ENCODE measurements at regions not wholly inside any gene's neighbourhood (a gene's known extent, or its start where the extent isn't known, plus 50 kb on each side); places are given as distances from the start of the nearest gene placed in this dataset.

DNA sequence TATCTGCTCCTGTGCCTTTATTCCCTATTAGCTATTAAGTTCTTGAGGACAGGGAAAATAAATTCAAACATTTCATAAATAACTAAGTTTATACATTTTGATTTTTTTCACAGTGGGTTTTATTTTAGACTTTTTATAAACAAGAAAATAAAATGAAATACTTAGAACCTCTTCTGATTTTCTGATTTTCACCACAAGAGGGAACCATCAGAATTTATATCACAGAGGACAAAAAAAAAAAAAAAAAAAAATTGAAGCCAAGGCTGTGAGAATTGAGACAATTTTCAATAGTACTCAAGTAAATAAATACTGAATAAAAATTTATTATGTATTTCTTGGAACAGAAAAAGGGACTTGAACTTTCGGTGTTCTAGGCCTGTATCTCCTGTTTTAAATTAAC is 288.1 kb downstream of the SH3BGRL start:
- H3K4me3 ChIP-seq (ENCODE audit: low read depth, low read length): no peak overlapping the region
- peak; percentile 2 for DNase-seq (ENCODE audit: low read depth)
- TF ChIP-seq, protein P1, sequence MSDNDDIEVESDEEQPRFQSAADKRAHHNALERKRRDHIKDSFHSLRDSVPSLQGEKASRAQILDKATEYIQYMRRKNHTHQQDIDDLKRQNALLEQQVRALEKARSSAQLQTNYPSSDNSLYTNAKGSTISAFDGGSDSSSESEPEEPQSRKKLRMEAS (IDR thresholded peaks at IDR 0.05; ENCODE audit: low read depth, low read length): no peak
- no peak for TF ChIP-seq MYC (IDR thresholded peaks at IDR 0.05; ENCODE audit: low read depth, low read length)

DNA sequence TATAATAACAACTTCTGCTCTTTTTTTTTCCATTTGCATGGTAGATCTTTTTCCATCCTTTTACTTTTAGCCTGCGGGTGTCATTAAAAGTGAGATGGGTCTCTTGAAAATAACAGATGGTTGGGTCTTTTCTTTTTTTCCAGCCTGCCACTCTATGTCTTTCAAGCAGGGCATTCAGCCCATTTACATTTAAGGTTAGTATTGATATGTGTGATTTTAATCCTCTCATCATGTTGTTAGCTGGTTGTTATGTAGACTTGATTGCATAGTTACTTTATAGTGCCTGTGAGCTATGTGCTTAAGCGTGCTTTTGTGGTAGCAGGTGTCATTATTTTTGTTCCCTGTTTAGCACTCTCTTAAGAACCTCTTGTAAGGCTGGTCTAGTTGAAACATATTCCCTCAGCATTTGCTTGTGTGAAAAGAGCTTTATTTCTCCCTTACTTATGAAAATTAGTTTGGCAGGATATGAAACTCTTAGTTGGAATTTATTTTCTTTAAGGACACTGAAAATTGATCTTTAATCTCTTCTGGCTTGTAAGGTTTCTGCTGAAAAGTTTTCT is 326.1 kb downstream of the SH3BGRL start:
- no peak for DNase-seq (ENCODE audit: low read depth)
- TF ChIP-seq, protein P1 (IDR thresholded peaks at IDR 0.05; ENCODE audit: low read depth, low read length): no peak
- TF ChIP-seq MYC (IDR thresholded peaks at IDR 0.05; ENCODE audit: low read depth, low read length): no peak
- TF ChIP-seq, protein P2, sequence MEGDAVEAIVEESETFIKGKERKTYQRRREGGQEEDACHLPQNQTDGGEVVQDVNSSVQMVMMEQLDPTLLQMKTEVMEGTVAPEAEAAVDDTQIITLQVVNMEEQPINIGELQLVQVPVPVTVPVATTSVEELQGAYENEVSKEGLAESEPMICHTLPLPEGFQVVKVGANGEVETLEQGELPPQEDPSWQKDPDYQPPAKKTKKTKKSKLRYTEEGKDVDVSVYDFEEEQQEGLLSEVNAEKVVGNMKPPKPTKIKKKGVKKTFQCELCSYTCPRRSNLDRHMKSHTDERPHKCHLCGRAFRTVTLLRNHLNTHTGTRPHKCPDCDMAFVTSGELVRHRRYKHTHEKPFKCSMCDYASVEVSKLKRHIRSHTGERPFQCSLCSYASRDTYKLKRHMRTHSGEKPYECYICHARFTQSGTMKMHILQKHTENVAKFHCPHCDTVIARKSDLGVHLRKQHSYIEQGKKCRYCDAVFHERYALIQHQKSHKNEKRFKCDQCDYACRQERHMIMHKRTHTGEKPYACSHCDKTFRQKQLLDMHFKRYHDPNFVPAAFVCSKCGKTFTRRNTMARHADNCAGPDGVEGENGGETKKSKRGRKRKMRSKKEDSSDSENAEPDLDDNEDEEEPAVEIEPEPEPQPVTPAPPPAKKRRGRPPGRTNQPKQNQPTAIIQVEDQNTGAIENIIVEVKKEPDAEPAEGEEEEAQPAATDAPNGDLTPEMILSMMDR (IDR thresholded peaks at IDR 0.05; ENCODE audit: low read depth, low read length): no peak
- no peak for TF ChIP-seq POLR2A (IDR thresholded peaks at IDR 0.05; ENCODE audit: extremely low read depth, insufficient read length)
- no peak overlapping the region for H3K4me3 ChIP-seq (ENCODE audit: low read depth, low read length)

DNA sequence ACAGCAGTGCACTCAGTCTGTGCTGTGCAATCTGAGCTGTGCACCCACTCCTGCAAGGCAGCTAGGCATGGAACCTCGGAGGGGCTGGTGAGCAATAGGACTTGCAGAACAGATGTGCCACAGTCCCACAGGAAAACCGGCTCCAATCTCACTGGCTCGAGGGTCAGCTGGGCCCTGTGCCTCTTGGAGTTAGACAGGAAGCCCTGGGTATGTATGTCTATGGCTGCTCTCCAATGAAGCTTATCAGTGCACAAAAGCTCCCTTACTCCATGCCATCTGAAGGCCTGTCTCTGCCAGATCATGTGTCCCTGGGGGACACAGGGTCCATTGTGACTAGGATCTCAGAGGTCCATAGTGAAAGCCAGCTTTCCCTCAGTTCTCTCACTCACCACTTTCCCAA is 335.8 kb downstream of the SH3BGRL start:
- no peak overlapping the region for H3K4me3 ChIP-seq (ENCODE audit: low read depth, low read length)
- DNase-seq (ENCODE audit: low read depth): no peak
- TF ChIP-seq, protein P1 (IDR thresholded peaks at IDR 0.05; ENCODE audit: low read depth, low read length): no peak
- no peak for TF ChIP-seq POLR2A (IDR thresholded peaks at IDR 0.05; ENCODE audit: extremely low read depth, insufficient read length)
- TF ChIP-seq MYC (IDR thresholded peaks at IDR 0.05; ENCODE audit: low read depth, low read length): no peak
- TF ChIP-seq, protein P2 (IDR thresholded peaks at IDR 0.05; ENCODE audit: low read depth, low read length): no peak

DNA sequence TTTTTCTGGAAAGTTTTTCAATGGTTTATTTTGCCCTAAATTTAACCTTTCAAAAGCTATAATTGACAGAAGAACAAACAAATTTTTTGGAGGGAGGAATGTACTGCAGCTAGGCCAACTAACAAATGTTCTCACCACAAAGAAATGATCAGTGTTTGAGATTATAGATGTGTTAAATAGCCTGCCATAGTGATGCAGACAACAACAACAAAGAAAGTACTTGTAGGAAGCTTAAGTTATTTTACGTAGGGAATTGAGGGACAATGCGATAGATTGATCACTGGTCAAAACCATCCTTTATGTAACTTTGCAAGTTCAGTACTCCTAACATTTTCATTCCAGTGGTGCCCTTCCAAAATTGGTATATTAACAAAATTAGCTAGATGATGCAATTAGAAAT is 340.4 kb downstream of the SH3BGRL start:
- no peak for DNase-seq (ENCODE audit: low read depth)
- no peak overlapping the region for H3K4me3 ChIP-seq (ENCODE audit: low read depth, low read length)
- TF ChIP-seq MYC (IDR thresholded peaks at IDR 0.05; ENCODE audit: low read depth, low read length): no peak
- TF ChIP-seq, protein P1 (IDR thresholded peaks at IDR 0.05; ENCODE audit: low read depth, low read length): no peak
- TF ChIP-seq, protein P2 (IDR thresholded peaks at IDR 0.05; ENCODE audit: low read depth, low read length): no peak
- TF ChIP-seq POLR2A (IDR thresholded peaks at IDR 0.05; ENCODE audit: extremely low read depth, insufficient read length): no peak

DNA sequence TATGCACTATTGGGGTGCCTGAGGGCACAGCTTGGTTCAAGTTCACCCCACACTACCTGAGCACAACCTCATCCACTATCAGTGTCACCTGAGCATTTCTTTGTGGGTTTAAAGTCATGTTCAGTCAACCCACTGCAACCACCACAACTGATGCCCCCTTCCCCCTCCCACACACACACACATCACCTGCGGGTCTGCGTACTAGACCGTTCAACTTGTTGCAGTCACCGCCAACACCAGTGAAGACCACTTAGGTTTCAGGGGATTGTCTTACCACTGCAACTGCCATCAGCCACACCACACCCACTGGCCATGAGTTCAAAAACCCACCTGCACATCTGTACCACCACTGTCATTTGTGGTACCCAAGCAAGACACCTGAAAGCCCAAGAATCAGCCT is 355.0 kb downstream of the SH3BGRL start:
- DNase-seq (ENCODE audit: low read depth): no peak
- TF ChIP-seq, protein P1 (IDR thresholded peaks at IDR 0.05; ENCODE audit: low read depth, low read length): no peak
- TF ChIP-seq POLR2A (IDR thresholded peaks at IDR 0.05; ENCODE audit: extremely low read depth, insufficient read length): no peak
- TF ChIP-seq MYC (IDR thresholded peaks at IDR 0.05; ENCODE audit: low read depth, low read length): no peak
- TF ChIP-seq, protein P2 (IDR thresholded peaks at IDR 0.05; ENCODE audit: low read depth, low read length): no peak
- H3K4me3 ChIP-seq (ENCODE audit: low read depth, low read length): no peak overlapping the region

DNA sequence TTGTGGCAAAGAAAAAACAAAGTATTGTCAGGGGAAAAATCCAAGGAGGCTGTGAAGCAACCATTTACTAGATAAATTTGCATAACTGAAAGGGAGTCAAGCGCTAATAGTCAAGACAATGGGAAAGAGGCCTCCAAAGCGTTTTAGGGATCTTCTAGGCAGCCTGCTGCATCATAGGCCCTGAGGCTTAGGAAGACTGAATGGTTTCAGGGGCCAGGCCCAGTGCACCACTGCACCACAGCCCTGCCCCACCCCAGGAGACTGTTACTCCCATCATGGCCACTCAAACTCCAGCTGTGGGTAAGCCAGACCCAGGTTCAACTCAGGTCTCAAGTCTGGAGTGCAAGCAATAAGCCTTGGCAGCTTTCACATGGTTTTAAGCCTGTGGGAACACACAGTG is 362.9 kb downstream of the SH3BGRL start:
- no peak for DNase-seq (ENCODE audit: low read depth)
- H3K4me3 ChIP-seq (ENCODE audit: low read depth, low read length): no peak overlapping the region

More for the DNA sequence above, 362.9 kb downstream of the SH3BGRL start:
- TF ChIP-seq, protein P2 (IDR thresholded peaks at IDR 0.05; ENCODE audit: low read depth, low read length): no peak
- no peak for TF ChIP-seq POLR2A (IDR thresholded peaks at IDR 0.05; ENCODE audit: extremely low read depth, insufficient read length)
- no peak for TF ChIP-seq MYC (IDR thresholded peaks at IDR 0.05; ENCODE audit: low read depth, low read length)
- TF ChIP-seq, protein P1 (IDR thresholded peaks at IDR 0.05; ENCODE audit: low read depth, low read length): no peak
